Calu3 (cell line): ENCODE measurements at regions not wholly inside any gene's neighbourhood (a gene's known extent, or its start where the extent isn't known, plus 50 kb on each side); places are given as distances from the start of the nearest gene placed in this dataset.

Source experiments
- BruUV-seq: library from RNA; stranded (reverse); fragments of 400-500 nt; replicated peaks from 2 replicates; lab custom pipeline; 2021; lab: Mats Ljungman, UMichigan
- CTCF ChIA-PET: fragments of 300-600 bp; sonication (Branson Sonifier 250); formaldehyde crosslinking; loops from one replicate; lab custom pipeline; 2022; ENCODE audit warnings: antibody characterized with exemption; lab: Charles Lee
- DNase-seq: peaks from one replicate; pipeline ENCODE4 v3.0.0; 2022
- H3K27ac Mint-ChIP-seq: one replicate; pipeline ENCODE4 v1.8.0; 2022; ENCODE audit warnings: mixed read lengths; ENCODE audit not compliant: unreplicated experiment
- H3K27me3 Mint-ChIP-seq: one replicate; pipeline ENCODE4 v1.8.0; 2022; ENCODE audit warnings: mixed read lengths; ENCODE audit not compliant: unreplicated experiment
- H3K36me3 Mint-ChIP-seq: one replicate; pipeline ENCODE4 v1.8.0; 2022; ENCODE audit warnings: mild to moderate bottlenecking, moderate library complexity, mixed read lengths; ENCODE audit not compliant: insufficient read depth, unreplicated experiment
- H3K4me1 Mint-ChIP-seq: one replicate; pipeline ENCODE4 v1.8.0; 2022; ENCODE audit warnings: mild to moderate bottlenecking, low read depth, mixed read lengths; ENCODE audit not compliant: unreplicated experiment
- H3K4me3 Mint-ChIP-seq: one replicate; pipeline ENCODE4 v1.8.0; 2022; ENCODE audit warnings: mild to moderate bottlenecking, low read depth, moderate library complexity, mixed read lengths; ENCODE audit not compliant: unreplicated experiment
- H3K9me3 Mint-ChIP-seq: one replicate; pipeline ENCODE4 v1.8.0; 2022; ENCODE audit warnings: low read depth, mixed read lengths; ENCODE audit not compliant: unreplicated experiment
- CTCF ChIP-seq: fragments of 200-600 bp; IDR thresholded peaks from one replicate; pipeline ENCODE4 v1.8.0; 2022; ENCODE audit warnings: antibody characterized with exemption; ENCODE audit not compliant: unreplicated experiment
- intact Hi-C: fragments of 100-400 bp; cut with micrococcal nuclease; formaldehyde crosslinking; loops from one replicate; pipeline ENCODE4 v1.10.0; 2022; ENCODE audit not compliant: unreplicated experiment

GRCh38 chrX:42442745-42443144 is 335.2 kb downstream of the PPP1R2C start:
- DNase-seq, result no peak
- H3K4me3 Mint-ChIP-seq, result no peak overlapping the region
- TF ChIP-seq CTCF, result no peak
- no peaks in the 10 kb centered on the region for H3K36me3 Mint-ChIP-seq
- H3K9me3 Mint-ChIP-seq, result peaks cover 4% of the 10 kb centered on the region
- BruUV-seq, result no TSS peak
- peaks cover 20% of the 10 kb centered on the region for H3K27me3 Mint-ChIP-seq
- no peaks in the 10 kb centered on the region for H3K4me1 Mint-ChIP-seq
- H3K27ac Mint-ChIP-seq, result no peak overlapping the region
- intact Hi-C loops, result no loop called here
- CTCF ChIA-PET, result no interaction called here

GRCh38 chrX:42437211-42437610 is 340.8 kb downstream of the PPP1R2C start:
- DNase-seq, result no peak
- H3K9me3 Mint-ChIP-seq, result no peaks in the 10 kb centered on the region
- no peaks in the 10 kb centered on the region for H3K4me1 Mint-ChIP-seq
- H3K27me3 Mint-ChIP-seq, result peaks cover 27% of the 10 kb centered on the region
- BruUV-seq, result no TSS peak
- intact Hi-C loops, result no loop called here
- H3K4me3 Mint-ChIP-seq, result no peak overlapping the region
- no peak for TF ChIP-seq CTCF
- CTCF ChIA-PET, result no interaction called here
- no peaks in the 10 kb centered on the region for H3K36me3 Mint-ChIP-seq
- H3K27ac Mint-ChIP-seq, result no peak overlapping the region

- no TSS peak for BruUV-seq
- TF ChIP-seq CTCF, result no peak
- CTCF ChIA-PET, result no interaction called here
- no peak for DNase-seq
- no peak overlapping the region for H3K27ac Mint-ChIP-seq
- peaks cover 18% of the 10 kb centered on the region for H3K27me3 Mint-ChIP-seq
- no peaks in the 10 kb centered on the region for H3K36me3 Mint-ChIP-seq
- no peaks in the 10 kb centered on the region for H3K9me3 Mint-ChIP-seq
- no peak overlapping the region for H3K4me3 Mint-ChIP-seq
- intact Hi-C loops, result no loop called here
- no peaks in the 10 kb centered on the region for H3K4me1 Mint-ChIP-seq
Observed at GRCh38 chrX:42434458-42435166, 343.4 kb downstream of the PPP1R2C start.

- Mint-ChIP-seq H3K4me3 (no peak overlapping the region), H3K36me3 (no peaks in the 10 kb centered on the region), H3K27me3 (peaks cover 5% of the 10 kb centered on the region), H3K4me1 (no peaks in the 10 kb centered on the region), H3K27ac (no peak overlapping the region), H3K9me3 (no peaks in the 10 kb centered on the region)
- BruUV-seq, result no TSS peak
- intact Hi-C loops, result no loop called here
- TF ChIP-seq CTCF, result no peak
- CTCF ChIA-PET, result no interaction called here
- no peak for DNase-seq
Observed at GRCh38 chrX:42432552-42432951, 345.4 kb downstream of the PPP1R2C start.
